Lung (tissue), 11 donors: ENCODE measurements at regions not wholly inside any gene's neighbourhood (a gene's known extent, or its start where the extent isn't known, plus 50 kb on each side); places are given as distances from the start of the nearest gene placed in this dataset.

Experiments used
- ATAC-seq: fragments of 200-7000 bp; cut with Tn5 transposase; one replicate; pipeline ENCODE4 v1.9.1; 2020; ENCODE audit warnings: moderate number of reproducible peaks; ENCODE audit not compliant: insufficient read depth, low FRiP score
- DNase-seq, 3 donors: peaks; one replicate each; pipeline ENCODE4 v3.0.0-alpha.2; 2013 to 2017
- H3K27ac ChIP-seq, 2 donors: one replicate each; pipeline ENCODE4 v1.5.1; 2013; ENCODE audit warnings: mild to moderate bottlenecking in 2 of 2, moderate library complexity in 2 of 2, control low read depth in 1 of 2, inconsistent platforms in 1 of 2, low read depth in 1 of 2, low read length in 1 of 2
- H3K27me3 ChIP-seq, 3 donors: one replicate each; pipeline ENCODE4 v1.5.1; 2013; ENCODE audit warnings: low read length in 2 of 3; ENCODE audit not compliant: control insufficient read depth in 3 of 3, insufficient read depth in 3 of 3
- H3K36me3 ChIP-seq, 4 donors: one replicate each; pipeline ENCODE4 v1.5.1; 2013; ENCODE audit warnings: low read length in 4 of 4, mild to moderate bottlenecking in 1 of 4, moderate library complexity in 1 of 4; ENCODE audit not compliant: control insufficient read depth in 4 of 4, insufficient read depth in 4 of 4
- H3K4me1 ChIP-seq, 5 donors: one replicate each; pipeline ENCODE4 v1.5.1; 2013; ENCODE audit warnings: low read length in 5 of 5, mild to moderate bottlenecking in 2 of 5, moderate library complexity in 1 of 5; ENCODE audit not compliant: control insufficient read depth in 5 of 5, insufficient read depth in 5 of 5
- H3K4me3 ChIP-seq: one replicate; pipeline ENCODE4 v1.5.1; 2013; ENCODE audit warnings: mild to moderate bottlenecking, control low read depth, moderate library complexity
- H3K9ac ChIP-seq, 2 donors: one replicate each; pipeline ENCODE4 v1.5.1; 2013; ENCODE audit warnings: low read length in 2 of 2, control low read depth in 1 of 2; ENCODE audit not compliant: insufficient read depth in 1 of 2
- H3K9me3 ChIP-seq, 4 donors: one replicate each; pipeline ENCODE4 v1.5.1; 2013; ENCODE audit warnings: low read length in 3 of 4, mild to moderate bottlenecking in 1 of 4, moderate library complexity in 1 of 4; ENCODE audit not compliant: control insufficient read depth in 4 of 4, insufficient read depth in 3 of 4
- WGBS, 2 donors: extraction: QIAGEN DNeasy Blood & Tissue Kit; methylation state at CpG; one replicate each; pipeline ENCODE4 v1.1.7; 2013; 5-methylcytosine and 5-hydroxymethylcytosine counted together
- TF ChIP-seq, protein P1 (sequence below): IDR thresholded peaks from 2 replicates; pipeline ENCODE4 v1.5.1; 2012; ENCODE audit warnings: mild to moderate bottlenecking; ENCODE audit errors: control extremely low read depth, extremely low read depth
- donor health status: control.
- donor health status: control.
- donor health status: Bipolar disorder and iron deficiency.
- donor health status: healthy.
- donor health status: DM: yes; HTN: yes; CAD: no.

DNA sequence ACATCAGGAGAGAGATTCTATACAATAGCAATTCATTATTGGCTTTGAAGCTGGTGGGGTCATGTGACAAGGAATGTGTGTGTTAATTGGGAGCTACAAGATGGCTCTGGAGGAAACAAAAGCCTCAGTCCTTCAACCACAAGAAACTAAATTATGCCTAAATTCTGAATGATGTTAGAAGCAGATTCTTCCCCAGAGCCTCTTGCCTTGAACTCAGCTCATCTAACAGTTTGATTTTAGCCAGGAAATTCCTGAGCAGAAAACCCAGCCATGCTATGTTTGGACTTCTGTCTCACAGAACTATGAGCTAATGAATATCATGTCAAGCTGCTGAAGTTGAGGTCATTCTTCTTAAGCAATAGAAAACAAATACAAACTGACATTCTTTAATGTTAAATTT lies 274.7 kb downstream of the SLC6A15 start:
- DNase-seq (no peak), ATAC-seq (no peak)
- TF ChIP-seq, protein P1, sequence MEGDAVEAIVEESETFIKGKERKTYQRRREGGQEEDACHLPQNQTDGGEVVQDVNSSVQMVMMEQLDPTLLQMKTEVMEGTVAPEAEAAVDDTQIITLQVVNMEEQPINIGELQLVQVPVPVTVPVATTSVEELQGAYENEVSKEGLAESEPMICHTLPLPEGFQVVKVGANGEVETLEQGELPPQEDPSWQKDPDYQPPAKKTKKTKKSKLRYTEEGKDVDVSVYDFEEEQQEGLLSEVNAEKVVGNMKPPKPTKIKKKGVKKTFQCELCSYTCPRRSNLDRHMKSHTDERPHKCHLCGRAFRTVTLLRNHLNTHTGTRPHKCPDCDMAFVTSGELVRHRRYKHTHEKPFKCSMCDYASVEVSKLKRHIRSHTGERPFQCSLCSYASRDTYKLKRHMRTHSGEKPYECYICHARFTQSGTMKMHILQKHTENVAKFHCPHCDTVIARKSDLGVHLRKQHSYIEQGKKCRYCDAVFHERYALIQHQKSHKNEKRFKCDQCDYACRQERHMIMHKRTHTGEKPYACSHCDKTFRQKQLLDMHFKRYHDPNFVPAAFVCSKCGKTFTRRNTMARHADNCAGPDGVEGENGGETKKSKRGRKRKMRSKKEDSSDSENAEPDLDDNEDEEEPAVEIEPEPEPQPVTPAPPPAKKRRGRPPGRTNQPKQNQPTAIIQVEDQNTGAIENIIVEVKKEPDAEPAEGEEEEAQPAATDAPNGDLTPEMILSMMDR: no peak
- no peaks in the 10 kb centered on the region for H3K4me1 ChIP-seq
- no peak overlapping the region for H3K4me3 ChIP-seq
- H3K36me3 ChIP-seq: no peaks in the 10 kb centered on the region
- H3K9ac ChIP-seq: no peak overlapping the region
- no peaks in the 10 kb centered on the region for H3K27me3 ChIP-seq
- no peaks in the 10 kb centered on the region for H3K9me3 ChIP-seq
- no peak overlapping the region for H3K27ac ChIP-seq

DNA sequence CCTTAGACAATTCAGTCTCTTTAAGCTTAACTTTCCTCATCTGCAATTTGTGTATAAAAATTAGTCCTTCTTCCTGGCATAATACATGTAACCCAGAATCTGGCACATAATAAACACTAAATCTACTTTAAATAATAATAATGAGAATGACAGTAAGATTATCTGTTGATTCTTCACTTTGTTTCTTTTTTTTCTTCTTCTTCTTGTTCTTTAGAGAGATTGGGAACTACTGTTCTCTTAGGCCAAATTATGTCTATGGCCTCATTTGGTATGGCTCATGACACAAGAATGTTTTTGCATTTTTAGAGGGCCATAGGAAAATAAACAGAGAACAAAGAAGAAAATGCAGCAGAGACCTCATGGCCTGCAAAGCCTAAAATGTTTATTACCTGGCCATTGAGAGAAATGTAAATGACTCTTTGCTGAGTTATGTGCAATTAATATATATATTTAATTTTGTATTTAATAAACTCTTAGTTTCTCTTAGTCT lies 275.8 kb downstream of the SLC6A15 start:
- ATAC-seq: no peak

DNA sequence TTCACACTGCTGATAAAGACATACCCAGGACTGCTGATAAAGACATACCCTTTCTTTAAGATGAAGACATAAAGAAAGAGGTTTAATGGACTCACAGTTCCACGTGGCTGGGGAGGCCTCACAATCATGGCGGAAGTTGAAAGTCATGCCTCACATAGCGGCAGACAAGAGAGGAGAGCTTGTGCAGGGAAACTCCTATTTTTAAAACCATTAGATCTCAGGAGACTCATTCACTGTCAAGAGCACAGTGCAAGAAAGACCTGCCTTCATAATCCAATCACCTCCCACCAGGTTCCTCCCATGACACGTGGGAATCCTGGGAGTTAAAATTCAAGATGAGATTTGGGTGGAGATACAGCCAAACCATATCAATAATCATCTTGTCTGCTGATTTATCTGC lies 278.1 kb downstream of the SLC6A15 start:
- Histone ChIP-seq H3K27ac (no peak overlapping the region), H3K4me3 (no peak overlapping the region), H3K27me3 (no peaks in the 10 kb centered on the region), H3K9me3 (no peaks in the 10 kb centered on the region), H3K9ac (no peak overlapping the region), H3K36me3 (no peaks in the 10 kb centered on the region), H3K4me1 (no peaks in the 10 kb centered on the region)
- ATAC-seq: no peak
- WGBS, 2 donors: 87 to 91% methylated on average over 4 of the region's 4 CpGs
- TF ChIP-seq, protein P1: no peak
- no peak for DNase-seq

More for the DNA sequence above, 275.8 kb downstream of the SLC6A15 start:
- TF ChIP-seq, protein P1: no peak
- no peaks in the 10 kb centered on the region for H3K4me1 ChIP-seq
- no peaks in the 10 kb centered on the region for H3K9me3 ChIP-seq
- H3K36me3 ChIP-seq: no peaks in the 10 kb centered on the region
- no peaks in the 10 kb centered on the region for H3K27me3 ChIP-seq
- H3K4me3 ChIP-seq: no peak overlapping the region
- no peak for DNase-seq
- H3K9ac ChIP-seq: no peak overlapping the region
- no peak overlapping the region for H3K27ac ChIP-seq

DNA sequence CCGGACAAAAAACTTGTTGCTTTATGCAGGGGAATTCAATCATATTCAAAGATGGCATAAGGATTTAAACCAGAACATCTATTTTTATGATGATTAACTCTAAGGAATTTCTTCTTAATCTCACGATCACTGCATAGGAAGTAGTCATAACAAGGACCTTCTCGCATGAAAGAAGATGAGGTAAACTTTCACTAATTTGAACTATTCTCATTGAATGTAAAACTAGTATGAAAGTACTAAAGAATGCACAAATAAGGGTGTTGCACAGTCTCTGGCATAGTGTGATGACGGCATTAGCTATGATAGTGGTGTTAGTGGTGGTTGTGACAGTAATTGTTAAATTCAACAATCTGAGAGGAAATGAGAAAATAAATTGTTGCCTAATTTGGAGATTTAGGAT lies 280.0 kb downstream of the SLC6A15 start:
- Histone ChIP-seq H3K36me3 (no peaks in the 10 kb centered on the region), H3K9me3 (no peaks in the 10 kb centered on the region), H3K27me3 (no peaks in the 10 kb centered on the region), H3K4me1 (no peaks in the 10 kb centered on the region), H3K27ac (no peak overlapping the region), H3K9ac (no peak overlapping the region), H3K4me3 (no peak overlapping the region)
- DNase-seq (no peak), ATAC-seq (no peak)
- TF ChIP-seq, protein P1: no peak
- 84 to 87% methylated on average over 4 of the region's 4 CpGs for WGBS, 2 donors
